H9 (cell line): ENCODE measurements at regions not wholly inside any gene's neighbourhood (a gene's known extent, or its start where the extent isn't known, plus 50 kb on each side); places are given as distances from the start of the nearest gene placed in this dataset.

Experiments used
- DNase-seq: peaks from one replicate; pipeline ENCODE4 v3.0.0-alpha.2; 2017
- H2AFZ ChIP-seq: one replicate; pipeline ENCODE4 v1.6.1; 2013; ENCODE audit warnings: mild to moderate bottlenecking, low read length, control low read depth, moderate library complexity
- H2AK5ac ChIP-seq: 2 replicates; pipeline ENCODE4 v1.6.1; 2013; ENCODE audit warnings: low read length, control low read depth, mixed read lengths; ENCODE audit not compliant: insufficient read length
- H2BK120ac ChIP-seq: one replicate; pipeline ENCODE4 v1.6.1; 2013; ENCODE audit warnings: low read depth, mild to moderate bottlenecking, low read length, control low read depth, inconsistent platforms; ENCODE audit not compliant: poor library complexity, severe bottlenecking
- H2BK12ac ChIP-seq: 2 replicates; pipeline ENCODE4 v1.6.1; 2013; ENCODE audit warnings: low read length, control low read depth, mixed read lengths, low read depth; ENCODE audit not compliant: insufficient read length
- H2BK15ac ChIP-seq: 2 replicates; pipeline ENCODE4 v1.6.1; 2013; ENCODE audit warnings: low read depth, low read length, control low read depth
- H2BK20ac ChIP-seq: one replicate; pipeline ENCODE4 v1.6.1; 2013; ENCODE audit warnings: low read depth, mild to moderate bottlenecking, low read length, control low read depth, inconsistent platforms; ENCODE audit not compliant: poor library complexity, severe bottlenecking
- H2BK5ac ChIP-seq: 2 replicates; pipeline ENCODE4 v1.6.1; 2013; ENCODE audit warnings: low read length, control low read depth, mixed read lengths; ENCODE audit not compliant: insufficient read length
- H3K14ac ChIP-seq: 2 replicates; pipeline ENCODE4 v1.6.1; 2013; ENCODE audit warnings: low read length, control low read depth; ENCODE audit not compliant: insufficient read depth
- H3K18ac ChIP-seq: 2 replicates; pipeline ENCODE4 v1.6.1; 2013; ENCODE audit warnings: low read depth, mild to moderate bottlenecking, mixed read lengths, low read length, control low read depth; ENCODE audit not compliant: insufficient read length
- H3K23ac ChIP-seq: 2 replicates; pipeline ENCODE4 v1.6.1; 2013; ENCODE audit warnings: low read length, control low read depth, mixed read lengths, low read depth; ENCODE audit not compliant: insufficient read length
- H3K23me2 ChIP-seq: 2 replicates; pipeline ENCODE4 v1.6.1; 2013; ENCODE audit warnings: low read depth, mild to moderate bottlenecking, mixed read lengths, low read length, control low read depth; ENCODE audit not compliant: insufficient read length, poor library complexity, severe bottlenecking
- H3K27ac ChIP-seq: 2 replicates; pipeline ENCODE4 v1.5.1; 2013; ENCODE audit warnings: low read length, control low read depth, mixed read lengths, low read depth; ENCODE audit not compliant: insufficient read length
- H3K27me3 ChIP-seq: 2 replicates; pipeline ENCODE4 v1.6.1; 2013; ENCODE audit warnings: low read length, control low read depth, inconsistent platforms; ENCODE audit not compliant: insufficient read depth
- H3K4ac ChIP-seq: 2 replicates; pipeline ENCODE4 v1.6.1; 2013; ENCODE audit warnings: low read depth, mild to moderate bottlenecking, control low read depth, inconsistent platforms, low read length, moderate library complexity
- H3K4me1 ChIP-seq: 2 replicates; pipeline ENCODE4 v1.6.1; 2013; ENCODE audit warnings: low read length, control low read depth, inconsistent platforms; ENCODE audit not compliant: insufficient read depth
- H3K4me2 ChIP-seq: 2 replicates; pipeline ENCODE4 v1.6.1; 2013; ENCODE audit warnings: low read length, control low read depth, mixed read lengths; ENCODE audit not compliant: insufficient read length, insufficient read depth
- H3K56ac ChIP-seq: 2 replicates; pipeline ENCODE4 v1.6.1; 2013; ENCODE audit warnings: low read depth, mild to moderate bottlenecking, mixed read lengths, low read length, control low read depth; ENCODE audit not compliant: insufficient read length
- H3K79me1 ChIP-seq: 2 replicates; pipeline ENCODE4 v1.6.1; 2013; ENCODE audit warnings: low read depth, mild to moderate bottlenecking, moderate library complexity, low read length, control low read depth, inconsistent platforms; ENCODE audit not compliant: insufficient read depth, poor library complexity, severe bottlenecking
- H3K79me2 ChIP-seq: 2 replicates; pipeline ENCODE4 v1.6.1; 2013; ENCODE audit warnings: low read length, control low read depth, inconsistent platforms; ENCODE audit not compliant: insufficient read depth
- H3K9ac ChIP-seq: 2 replicates; pipeline ENCODE4 v1.6.1; 2013; ENCODE audit warnings: low read length, control low read depth, mixed read lengths; ENCODE audit not compliant: insufficient read length; ENCODE audit errors: extremely low read depth
- H3K9me3 ChIP-seq: one replicate; pipeline ENCODE4 v1.6.1; 2013; ENCODE audit warnings: low read depth, low read length, inconsistent platforms; ENCODE audit not compliant: control insufficient read depth
- H3T11ph ChIP-seq: one replicate; pipeline ENCODE4 v1.6.1; 2013; ENCODE audit warnings: mild to moderate bottlenecking, low read length, control low read depth, inconsistent platforms
- H4K20me1 ChIP-seq: one replicate; pipeline ENCODE4 v1.6.1; 2013; ENCODE audit not compliant: control insufficient read depth, insufficient read length, insufficient read depth
- H4K5ac ChIP-seq: 2 replicates; pipeline ENCODE4 v1.6.1; 2013; ENCODE audit warnings: low read depth, mild to moderate bottlenecking, mixed read lengths, low read length, control low read depth; ENCODE audit not compliant: insufficient read length
- H4K8ac ChIP-seq: replicated peaks from 2 replicates; pipeline ENCODE4 v1.6.1; 2013; ENCODE audit warnings: low read length, control low read depth, mixed read lengths, low read depth; ENCODE audit not compliant: insufficient read length
- H4K91ac ChIP-seq: 2 replicates; pipeline ENCODE4 v1.6.1; 2013; ENCODE audit warnings: low read depth, mild to moderate bottlenecking, moderate library complexity, mixed read lengths, low read length, control low read depth; ENCODE audit not compliant: insufficient read length
- H3K27ac Mint-ChIP-seq, 3 experiments: 2 replicates in 2 of 3; 3 replicates in 1 of 3; pipeline ENCODE4 v1.8.0; 2020 to 2021; ENCODE audit warnings: mixed read lengths in 3 of 3, mild to moderate bottlenecking in 1 of 3, moderate library complexity in 1 of 3
- H3K27me3 Mint-ChIP-seq: 2 replicates; pipeline ENCODE4 v1.8.0; 2021; ENCODE audit warnings: low read depth, mild to moderate bottlenecking, moderate library complexity, mixed read lengths
- H3K36me3 Mint-ChIP-seq, 3 experiments: 2 replicates in 2 of 3; 3 replicates in 1 of 3; pipeline ENCODE4 v1.8.0; 2020 to 2021; ENCODE audit warnings: low read depth in 3 of 3, mixed read lengths in 3 of 3; ENCODE audit not compliant: insufficient read depth in 1 of 3
- H3K4me1 Mint-ChIP-seq, 2 experiments: 2 replicates each; pipeline ENCODE4 v1.8.0; 2020; ENCODE audit warnings: mixed read lengths in 2 of 2
- H3K4me3 Mint-ChIP-seq, 2 experiments: 2 replicates in 1 of 2; 3 replicates in 1 of 2; pipeline ENCODE4 v1.8.0; 2020 to 2021; ENCODE audit warnings: mild to moderate bottlenecking in 2 of 2, mixed read lengths in 2 of 2, moderate library complexity in 1 of 2
- H3K9me3 Mint-ChIP-seq, 2 experiments: 2 replicates in 1 of 2; 3 replicates in 1 of 2; pipeline ENCODE4 v1.8.0; 2020; ENCODE audit warnings: mild to moderate bottlenecking in 2 of 2, mixed read lengths in 2 of 2, moderate library complexity in 1 of 2
- CTCF ChIP-seq: fragments of 200-600 bp; sonication (generic); conservative IDR thresholded peaks from 3 replicates; pipeline ENCODE4 v1.8.0; 2021; ENCODE audit warnings: antibody characterized with exemption, mild to moderate bottlenecking

- Mint-ChIP-seq H3K36me3 (peaks cover 3 to 14% (median 6%) of the 10 kb centered on the region in 3 experiments; a peak in 6 of 7 replicates), H3K27ac (peak overlapping the region; percentile 24 to 76 (median 46); a peak in 6 of 7 replicates), H3K27me3 (no peaks in the 10 kb centered on the region), H3K4me3 (no peak overlapping the region), H3K9me3 (peaks cover 0 to 2% of the 10 kb centered on the region in 2 experiments; a peak in 2 of 5 replicates), H3K4me1 (peaks cover 49 to 56% of the 10 kb centered on the region in 2 experiments)
- Histone ChIP-seq H3K9ac (no peak overlapping the region), H4K8ac (no peak overlapping the region), H3T11ph (no peak overlapping the region), H3K79me2 (no peaks in the 10 kb centered on the region), H2BK20ac (no peak overlapping the region), H3K56ac (no peak overlapping the region), H3K9me3 (no peaks in the 10 kb centered on the region), H4K20me1 (no peaks in the 10 kb centered on the region), H3K18ac (no peak overlapping the region), H3K4me2 (no peak overlapping the region), H3K23me2 (no peaks in the 10 kb centered on the region), H2AK5ac (no peak overlapping the region), H2BK5ac (no peak overlapping the region), H2AFZ (no peak overlapping the region), H3K14ac (no peak overlapping the region), H3K23ac (no peak overlapping the region), H4K5ac (no peak overlapping the region), H3K4ac (no peak overlapping the region), H2BK12ac (no peak overlapping the region), H4K91ac (no peak overlapping the region), H2BK120ac (no peak overlapping the region), H3K4me1 (peaks cover 5% of the 10 kb centered on the region; the same call in 1 of the 2 replicates), H3K27me3 (no peaks in the 10 kb centered on the region), H2BK15ac (no peak overlapping the region), H3K27ac (no peak overlapping the region), H3K79me1 (no peaks in the 10 kb centered on the region)
- no peak for DNase-seq
- TF ChIP-seq CTCF, result no peak
Measured at GRCh38 chr5:82967072-82967471, 110.1 kb downstream of the TMEM167A start.
